SJSA1 (cell line): ENCODE measurements at regions not wholly inside any gene's neighbourhood (a gene's known extent, or its start where the extent isn't known, plus 50 kb on each side); places are given as distances from the start of the nearest gene placed in this dataset.
"Not testable (repeated sequence)": the region's sequence is repeated elsewhere in the genome, so short reads cannot be mapped to it uniquely, and the experiment has no call there.

Experiments
- DNase-seq, 2 experiments: peaks; one replicate each; pipeline ENCODE4 v3.0.0-alpha.2; 2015 to 2020; ENCODE audit warnings: low spot score in 2 of 2, low read depth in 1 of 2
- H3K27ac ChIP-seq: fragments of 250-450 bp; sonication (Bioruptor Pico); 2 replicates; pipeline ENCODE4 v1.5.1; 2020; ENCODE audit warnings: mild to moderate bottlenecking, moderate library complexity
- H3K27me3 ChIP-seq: fragments of 250-450 bp; sonication (Bioruptor Pico); replicated peaks from 2 replicates; pipeline ENCODE4 v1.5.1; 2020; ENCODE audit warnings: mild to moderate bottlenecking, moderate library complexity
- H3K36me3 ChIP-seq: fragments of 250-450 bp; sonication (Bioruptor Pico); 2 replicates; pipeline ENCODE4 v1.5.1; 2020; ENCODE audit warnings: mild to moderate bottlenecking
- H3K4me1 ChIP-seq: fragments of 250-450 bp; sonication (Bioruptor Pico); replicated peaks from 2 replicates; pipeline ENCODE4 v1.6.1; 2021; ENCODE audit warnings: mild to moderate bottlenecking
- H3K4me3 ChIP-seq: fragments of 250-450 bp; sonication (Bioruptor Pico); 2 replicates; pipeline ENCODE4 v1.5.1; 2020; ENCODE audit warnings: mild to moderate bottlenecking
- H3K9me3 ChIP-seq: fragments of 250-450 bp; sonication (Bioruptor Pico); replicated peaks from 2 replicates; pipeline ENCODE4 v1.5.1; 2020; ENCODE audit warnings: mild to moderate bottlenecking

DNA sequence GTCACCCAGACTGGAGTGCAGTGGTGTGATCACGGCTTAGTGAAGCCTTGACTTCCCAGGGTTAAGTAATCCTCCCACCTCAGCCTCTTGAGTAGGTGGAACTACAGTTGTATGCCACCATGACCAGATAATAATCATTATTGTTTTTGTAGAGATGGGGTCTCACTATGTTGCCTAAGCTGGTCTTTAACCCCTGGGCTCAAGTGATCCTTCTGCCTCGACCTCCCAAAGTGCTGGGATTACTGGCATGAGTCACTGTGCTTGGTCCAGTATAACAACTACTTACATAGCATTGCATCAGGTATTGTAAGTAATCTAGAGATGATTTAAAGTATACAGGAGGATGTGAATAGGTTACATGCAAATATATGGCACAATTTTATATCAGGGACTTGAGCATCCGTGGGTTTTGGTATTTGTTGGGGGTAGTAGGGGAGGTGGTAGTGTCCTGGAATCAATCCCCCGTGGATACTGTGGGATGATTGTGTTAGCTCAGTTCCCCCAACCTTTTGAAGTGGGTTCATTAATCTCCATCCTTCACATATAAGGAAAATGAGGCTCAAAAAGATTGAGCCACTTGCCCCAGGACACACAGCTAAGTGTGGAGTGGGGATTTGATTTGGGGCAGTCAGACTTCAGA, 61.4 kb upstream of the CNIH3 start:
- no peaks in the 10 kb centered on the region for H3K4me1 ChIP-seq
- DNase-seq, result no peak
- no peaks in the 10 kb centered on the region for H3K36me3 ChIP-seq
- no peaks in the 10 kb centered on the region for H3K9me3 ChIP-seq
- no peaks in the 10 kb centered on the region for H3K27me3 ChIP-seq
- H3K27ac ChIP-seq, result no peak overlapping the region
- H3K4me3 ChIP-seq, result no peak overlapping the region

DNA sequence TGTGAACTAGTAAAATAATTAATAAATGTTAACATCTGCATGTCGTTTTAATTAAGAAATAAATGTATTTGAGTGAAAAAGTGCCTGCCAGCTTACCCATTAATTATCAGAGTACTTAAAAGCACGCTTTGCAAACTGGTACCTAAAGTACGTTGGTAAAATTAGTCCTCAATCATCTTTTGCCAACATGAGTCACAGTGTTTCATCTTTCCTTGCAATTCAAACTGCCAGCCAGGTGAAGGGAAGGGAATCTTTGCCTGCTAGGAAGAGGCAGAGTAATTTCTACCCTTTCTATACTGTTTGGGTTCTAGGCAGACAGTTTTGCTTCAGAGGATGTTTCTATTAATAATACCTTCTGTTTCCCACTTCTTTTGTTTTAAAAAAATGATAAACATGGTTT, 57.2 kb upstream of the CNIH3 start:
- Histone ChIP-seq H3K4me3 (no peak overlapping the region), H3K4me1 (peaks cover 2% of the 10 kb centered on the region), H3K36me3 (no peaks in the 10 kb centered on the region), H3K27ac (peak overlapping the region; percentile 11; the same call in 1 of the 2 replicates), H3K27me3 (no peaks in the 10 kb centered on the region), H3K9me3 (no peaks in the 10 kb centered on the region)
- DNase-seq, result no peak

DNA sequence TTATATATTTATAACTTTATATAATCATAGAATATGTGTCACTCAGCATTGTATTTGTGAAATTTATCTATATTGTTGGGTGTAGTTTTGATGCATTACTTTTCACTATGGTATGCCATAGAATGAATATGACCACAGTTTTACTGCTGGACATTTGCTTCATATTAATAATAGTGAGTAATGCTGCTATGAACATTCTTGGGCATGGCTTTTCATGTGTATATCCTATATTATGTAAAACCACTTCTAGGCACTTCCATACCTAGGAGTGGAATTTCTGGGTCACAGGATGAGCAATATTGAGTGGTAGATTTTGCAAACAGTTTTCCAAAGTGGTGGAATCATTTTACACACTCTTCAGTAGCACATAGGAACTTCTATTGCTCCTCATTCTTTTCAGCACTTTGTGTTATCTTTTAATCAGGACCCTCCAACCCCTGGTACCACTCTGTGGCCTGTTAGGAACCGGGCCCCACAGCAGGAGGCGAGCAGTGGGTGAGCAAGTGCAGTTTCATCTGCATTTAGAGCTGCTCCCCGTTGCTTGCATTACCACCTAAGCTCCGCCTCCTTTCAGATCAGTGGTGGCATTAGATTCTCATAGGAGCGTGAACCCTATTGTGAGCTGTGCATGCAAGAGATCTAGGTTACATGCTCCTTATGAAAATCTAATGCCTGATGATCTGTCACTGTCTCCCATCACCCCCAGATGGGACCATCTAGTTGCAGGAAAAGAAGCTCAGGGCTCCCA, 56.0 kb upstream of the CNIH3 start:
- Histone ChIP-seq H3K4me1 (peaks cover 15% of the 10 kb centered on the region), H3K27me3 (no peaks in the 10 kb centered on the region), H3K36me3 (no peaks in the 10 kb centered on the region), H3K9me3 (no peaks in the 10 kb centered on the region), H3K4me3 (no peak overlapping the region), H3K27ac (no peak overlapping the region)
- no peak for DNase-seq

DNA sequence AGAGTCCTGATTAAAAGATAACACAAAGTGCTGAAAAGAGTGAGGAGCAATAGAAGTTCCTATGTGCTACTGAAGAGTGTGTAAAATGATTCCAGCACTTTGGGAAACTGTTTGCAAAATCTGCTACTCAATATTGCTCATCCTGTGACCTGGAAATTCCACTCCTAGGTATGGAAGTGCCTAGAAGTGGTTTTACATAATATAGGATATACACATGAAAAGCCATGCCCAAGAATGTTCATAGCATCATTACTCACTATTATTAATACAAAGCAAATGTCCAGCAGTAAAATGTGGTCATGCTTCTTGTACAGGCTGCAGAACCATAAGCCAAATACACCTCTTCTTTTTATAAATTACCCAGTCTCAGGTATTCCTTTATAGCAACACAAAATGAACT, 53.2 kb upstream of the CNIH3 start:
- H3K4me3 ChIP-seq, H3K36me3 ChIP-seq, H3K27me3 ChIP-seq, DNase-seq, H3K9me3 ChIP-seq, H3K27ac ChIP-seq: not testable (repeated sequence)
- peaks cover 29% of the 10 kb centered on the region for H3K4me1 ChIP-seq

DNA sequence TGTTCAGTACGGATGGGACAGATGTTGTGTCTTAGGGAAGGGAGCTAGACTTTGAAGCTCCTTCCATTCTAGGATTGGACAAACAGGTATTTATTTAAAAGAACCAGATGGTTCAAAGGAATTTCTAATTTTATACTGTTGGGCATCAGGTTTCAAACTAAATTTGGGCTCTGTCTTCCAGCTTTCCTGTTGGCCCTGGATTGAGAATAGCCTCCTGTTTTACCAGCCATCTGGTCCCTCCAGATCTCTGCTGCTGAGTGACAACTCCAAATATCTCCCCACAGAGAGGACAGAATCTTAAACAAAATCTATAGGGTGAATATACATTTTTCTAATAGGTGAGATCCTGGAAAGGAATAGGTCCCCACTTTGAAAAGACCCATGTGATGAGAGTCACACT, 52.5 kb upstream of the CNIH3 start:
- H3K9me3 ChIP-seq, result no peaks in the 10 kb centered on the region
- H3K27ac ChIP-seq, result peak overlapping the region; percentile 80; the same call in 1 of the 2 replicates
- no peaks in the 10 kb centered on the region for H3K36me3 ChIP-seq
- H3K4me3 ChIP-seq, result no peak overlapping the region
- H3K4me1 ChIP-seq, result peaks cover 29% of the 10 kb centered on the region
- DNase-seq, result no peak
- H3K27me3 ChIP-seq, result no peaks in the 10 kb centered on the region

DNA sequence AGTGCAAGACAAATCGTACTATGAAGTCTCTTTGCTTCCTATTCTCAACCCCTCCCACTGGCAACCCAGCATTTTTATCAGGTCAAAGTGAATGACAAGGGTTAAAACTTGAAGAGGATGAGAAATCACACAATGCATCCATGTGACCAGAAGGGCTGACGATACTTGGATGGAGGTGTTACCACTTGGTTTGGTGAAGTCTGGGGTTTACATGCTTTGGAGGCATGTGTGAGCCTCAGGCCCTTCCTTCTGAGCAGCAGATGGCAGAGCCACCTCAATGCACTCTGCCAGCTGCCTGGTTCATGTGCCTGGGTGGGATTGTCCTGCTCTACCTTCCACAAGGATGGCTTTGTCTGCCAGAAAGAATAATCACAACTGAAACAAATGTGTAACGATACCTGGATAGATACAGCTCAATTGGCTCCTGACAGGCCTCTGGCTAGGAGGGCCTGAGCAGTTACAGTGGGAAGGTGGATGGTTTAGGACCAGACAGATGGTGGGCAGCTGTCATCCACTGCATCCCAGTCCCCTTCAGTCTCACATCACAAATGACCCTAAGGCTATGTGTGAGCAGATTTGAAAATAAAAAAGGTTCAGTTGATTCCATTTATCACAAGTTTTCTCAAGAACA, 51.5 kb upstream of the CNIH3 start:
- no peak for DNase-seq
- H3K27ac ChIP-seq, result peak overlapping the region; percentile 80
- H3K9me3 ChIP-seq, result no peaks in the 10 kb centered on the region
- H3K27me3 ChIP-seq, result no peaks in the 10 kb centered on the region
- H3K4me1 ChIP-seq, result peaks cover 29% of the 10 kb centered on the region
- no peaks in the 10 kb centered on the region for H3K36me3 ChIP-seq
- H3K4me3 ChIP-seq, result no peak overlapping the region

DNA sequence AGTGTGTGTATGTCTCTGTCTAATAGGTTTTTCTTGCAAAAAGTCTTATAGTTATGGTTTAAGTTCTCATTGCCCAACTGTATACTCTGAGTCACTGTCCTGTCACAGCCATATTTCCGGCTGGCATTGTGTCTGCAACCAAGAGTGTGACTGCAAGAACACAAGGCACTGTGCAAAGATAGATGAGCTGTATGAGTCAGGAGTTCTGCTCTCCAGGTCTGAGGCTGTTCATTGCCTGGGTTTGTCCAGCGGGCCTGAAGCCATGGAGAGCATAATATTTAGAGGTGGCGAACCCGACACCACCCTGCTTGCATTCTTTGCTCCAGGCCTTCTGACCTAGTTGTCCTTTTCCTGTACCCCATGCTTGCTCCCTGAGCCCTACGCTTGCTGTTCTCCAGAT, 50.9 kb upstream of the CNIH3 start:
- H3K9me3 ChIP-seq, result no peaks in the 10 kb centered on the region
- no peak overlapping the region for H3K4me3 ChIP-seq
- peak overlapping the region; percentile 80 for H3K27ac ChIP-seq
- peaks cover 29% of the 10 kb centered on the region for H3K4me1 ChIP-seq
- H3K36me3 ChIP-seq, result no peaks in the 10 kb centered on the region
- no peaks in the 10 kb centered on the region for H3K27me3 ChIP-seq
- DNase-seq, result peak; percentile 86 to 91

DNA sequence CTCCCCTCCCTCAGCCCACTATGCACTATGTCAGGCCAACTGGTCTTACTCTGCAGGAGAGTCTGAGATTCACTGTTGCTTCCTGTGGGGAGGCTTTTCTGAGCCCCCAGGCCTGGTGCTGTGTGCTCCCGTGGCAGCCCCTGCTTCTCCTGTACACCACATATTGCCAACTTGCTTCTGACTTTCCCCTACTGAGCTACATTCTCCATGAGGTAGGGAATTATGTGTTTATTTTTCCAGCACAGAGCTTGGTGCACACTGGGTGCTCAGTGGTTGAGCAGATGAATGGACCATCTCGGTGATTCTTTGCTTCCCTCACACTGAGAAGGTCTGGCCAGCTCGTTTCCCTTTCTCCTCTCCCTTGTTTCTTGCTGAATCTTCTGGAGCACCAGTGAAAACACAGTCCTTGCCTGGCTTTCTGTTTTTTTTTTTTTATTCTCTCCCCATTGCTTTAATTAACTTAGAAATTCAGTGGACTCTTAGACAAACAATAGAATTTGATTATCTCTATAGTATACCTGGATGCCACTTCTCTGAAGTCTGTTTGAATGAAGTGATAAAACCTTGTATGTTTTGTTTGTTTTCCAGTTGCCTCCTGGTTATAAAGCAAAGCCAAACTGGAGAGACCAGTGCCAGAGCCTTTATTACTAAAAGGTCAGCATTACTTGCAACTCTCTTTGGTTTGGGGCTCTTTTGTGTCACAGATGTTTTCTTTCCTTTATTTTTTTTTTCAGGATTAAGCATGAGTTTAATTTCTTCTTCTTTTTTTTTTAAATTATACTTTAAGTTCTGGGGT, 50.3 kb upstream of the CNIH3 start:
- no peaks in the 10 kb centered on the region for H3K36me3 ChIP-seq
- H3K4me1 ChIP-seq, result peaks cover 29% of the 10 kb centered on the region
- no peaks in the 10 kb centered on the region for H3K9me3 ChIP-seq
- no peaks in the 10 kb centered on the region for H3K27me3 ChIP-seq
- H3K4me3 ChIP-seq, result no peak overlapping the region
- DNase-seq, result no peak
- peak overlapping the region; percentile 80 for H3K27ac ChIP-seq
